GM12878 (cell line): ENCODE measurements at regions not wholly inside any gene's neighbourhood (a gene's known extent, or its start where the extent isn't known, plus 50 kb on each side); places are given as distances from the start of the nearest gene placed in this dataset.

Source experiments
- ATAC-seq: fragments of 200-7000 bp; cut with Tn5 transposase; 3 replicates; pipeline ENCODE4 v1.9.1; 2020; ENCODE audit warnings: mild to moderate bottlenecking, moderate library complexity
- BruUV-seq: library from RNA; stranded (reverse); fragments of 400-500 nt; replicated peaks from 2 replicates; lab custom pipeline; 2021; lab: Mats Ljungman, UMichigan
- CTCF ChIA-PET: fragments of 300-600 bp; sonication (Branson Sonifier 250); formaldehyde crosslinking; extraction: SDS; loops from one replicate; lab custom pipeline; 2021; ENCODE audit warnings: inconsistent platforms; lab: Yijun Ruan, JAX
- POLR2A ChIA-PET: fragments of 350-600 bp; formaldehyde crosslinking; extraction: SDS; loops from one replicate; lab custom pipeline; 2021; ENCODE audit warnings: inconsistent platforms; lab: Charles Lee
- RAD21 ChIA-PET: fragments of 300-600 bp; sonication (Branson Sonifier 250); formaldehyde crosslinking; loops from one replicate; lab custom pipeline; 2023; ENCODE audit warnings: antibody characterized with exemption; ENCODE audit not compliant: unreplicated experiment; lab: Charles Lee
- SMC1A ChIA-PET: fragments of 300-600 bp; sonication (Branson Sonifier 250); formaldehyde crosslinking; loops from one replicate; lab custom pipeline; 2023; ENCODE audit not compliant: unreplicated experiment, uncharacterized antibody; lab: Charles Lee
- DNase-seq: peaks from one replicate; pipeline ENCODE4 v3.0.0-alpha.2; 2011; ENCODE audit warnings: low read depth, low spot score
- FAIRE-seq: peaks from 3 replicates; lab custom pipeline; 2011; peaks lifted over from hg19 to GRCh38; lab: Jason Lieb, UNC
- H2AFZ ChIP-seq: 2 replicates; pipeline ENCODE4 v1.6.0; 2011; ENCODE audit warnings: low read depth, low read length, control low read depth; ENCODE audit not compliant: control insufficient read depth
- H3K27ac ChIP-seq: 2 replicates; pipeline ENCODE4 v1.5.1; 2011; ENCODE audit warnings: control low read depth; ENCODE audit not compliant: control insufficient read depth, insufficient read depth
- H3K27me3 ChIP-seq, 2 experiments: replicated peaks in 1 of 2; 2 replicates each; pipeline versions ENCODE4 v1.6.0 to v1.6.1; 2011; ENCODE audit warnings: low read length in 1 of 2; ENCODE audit not compliant: control insufficient read depth in 2 of 2, insufficient read depth in 2 of 2
- H3K36me3 ChIP-seq, 2 experiments: 2 replicates each; pipeline ENCODE4 v1.5.1; 2011; ENCODE audit warnings: low read length in 1 of 2; ENCODE audit not compliant: control insufficient read depth in 2 of 2, insufficient read depth in 2 of 2
- H3K4me1 ChIP-seq: 2 replicates; pipeline ENCODE4 v1.6.1; 2011; ENCODE audit warnings: mild to moderate bottlenecking, low read length, moderate library complexity, mixed read lengths; ENCODE audit not compliant: control insufficient read depth, insufficient read depth
- H3K4me2 ChIP-seq: 2 replicates; pipeline ENCODE4 v1.6.0; 2011; ENCODE audit warnings: control low read depth; ENCODE audit not compliant: control insufficient read depth, insufficient read depth
- H3K4me3 ChIP-seq: fragments of 200-600 bp; sonication (generic); 2 replicates; pipeline ENCODE4 v1.5.1; 2016
- H3K79me2 ChIP-seq: 2 replicates; pipeline ENCODE4 v1.6.0; 2011; ENCODE audit warnings: low read length; ENCODE audit not compliant: control insufficient read depth, insufficient read depth
- H3K9ac ChIP-seq: 2 replicates; pipeline ENCODE4 v1.8.0; 2011; ENCODE audit warnings: low read length, control low read depth, mixed read lengths; ENCODE audit not compliant: control insufficient read depth, insufficient read depth
- H3K9me3 ChIP-seq: replicated peaks from 3 replicates; pipeline ENCODE4 v1.5.1; 2011; ENCODE audit warnings: mild to moderate bottlenecking, low read length; ENCODE audit not compliant: control insufficient read depth, insufficient read depth
- H4K20me1 ChIP-seq: 2 replicates; pipeline ENCODE4 v1.6.0; 2011; ENCODE audit not compliant: control insufficient read depth, insufficient read depth
- BHLHE40 ChIP-seq, 2 experiments: fragments of 450-650 bp in 1 of 2; IDR thresholded peaks; 2 replicates each; pipeline ENCODE4 v1.6.1; 2011 to 2017; ENCODE audit warnings: low read depth in 2 of 2, borderline replicate concordance in 1 of 2, improper control_type of control experiment in 1 of 2, low read length in 1 of 2, mild to moderate bottlenecking in 1 of 2
- CBX5 ChIP-seq: sonication (generic); IDR thresholded peaks from 2 replicates; pipeline ENCODE4 v1.6.1; 2016; ENCODE audit warnings: low read depth, moderate library complexity, mild to moderate bottlenecking, inconsistent platforms
- CHD2 ChIP-seq: IDR thresholded peaks from 2 replicates; pipeline ENCODE4 v1.6.1; 2011; ENCODE audit warnings: low read depth, low read length, improper control_type of control experiment, borderline replicate concordance
- GATAD2B ChIP-seq: fragments of 450-650 bp; conservative IDR thresholded peaks from 2 replicates; pipeline ENCODE4 v1.6.1; 2017; ENCODE audit warnings: low read depth, mild to moderate bottlenecking, moderate library complexity
- HDGF ChIP-seq: fragments of 450-650 bp; IDR thresholded peaks from 2 replicates; pipeline ENCODE4 v1.6.1; 2016; ENCODE audit warnings: antibody characterized with exemption
- MTA3 ChIP-seq: IDR thresholded peaks from 2 replicates; pipeline ENCODE4 v1.6.1; 2012; ENCODE audit warnings: low read length, inconsistent platforms, borderline replicate concordance
- POU2F2 ChIP-seq: IDR thresholded peaks from 3 replicates; pipeline ENCODE4 v1.6.1; 2011; ENCODE audit warnings: low read depth, mild to moderate bottlenecking, low read length, borderline replicate concordance
- RAD21 ChIP-seq: IDR thresholded peaks from 2 replicates; pipeline ENCODE4 v1.6.1; 2011; ENCODE audit warnings: mild to moderate bottlenecking, low read depth, low read length, moderate library complexity; ENCODE audit not compliant: insufficient read depth
- RELB ChIP-seq: fragments of 450-650 bp; IDR thresholded peaks from 2 replicates; pipeline ENCODE4 v1.6.1; 2017; ENCODE audit warnings: low read depth, mild to moderate bottlenecking, moderate library complexity
- SMC3 ChIP-seq: IDR thresholded peaks from 2 replicates; pipeline ENCODE4 v1.6.1; 2011; ENCODE audit warnings: low read length, improper control_type of control experiment, borderline replicate concordance
- SRF ChIP-seq, 2 experiments: IDR thresholded peaks; 2 replicates each; pipeline ENCODE4 v1.6.1; 2011; ENCODE audit warnings: low read depth in 2 of 2, low read length in 2 of 2, mild to moderate bottlenecking in 1 of 2, moderate library complexity in 1 of 2
- STAT1 ChIP-seq: fragments of 450-650 bp; conservative IDR thresholded peaks from 2 replicates; pipeline ENCODE4 v1.6.1; 2014; ENCODE audit warnings: antibody characterized with exemption, mild to moderate bottlenecking
- TCF3 ChIP-seq: IDR thresholded peaks from 2 replicates; pipeline ENCODE4 v1.6.1; 2012; ENCODE audit warnings: low read depth, mild to moderate bottlenecking, low read length, borderline replicate concordance; ENCODE audit not compliant: insufficient read depth
- YBX1 ChIP-seq: fragments of 450-650 bp; IDR thresholded peaks from 2 replicates; pipeline ENCODE4 v1.6.1; 2016; ENCODE audit warnings: antibody characterized with exemption
- ZBED1 ChIP-seq: IDR thresholded peaks from 2 replicates; pipeline ENCODE4 v1.6.1; 2016; ENCODE audit warnings: borderline replicate concordance
- WGBS: methylation state at CpG from one replicate; pipeline ENCODE4 v1.1.6; 2016; ENCODE audit warnings: low lambda C conversion rate; ENCODE audit not compliant: insufficient replicate concordance, insufficient coverage; ENCODE audit errors: missing lambda C conversion rate; 5-methylcytosine and 5-hydroxymethylcytosine counted together
- in situ Hi-C: fragments of 300-500 bp; cut with MboI; formaldehyde crosslinking; loops from 9 replicates; pipeline ENCODE4 v1.14.3; 2018; ENCODE audit warnings: mixed read lengths
- intact Hi-C: fragments of 100-400 bp; cut with micrococcal nuclease; formaldehyde crosslinking; loops from one replicate; pipeline ENCODE4 v1.14.2; 2022; ENCODE audit not compliant: unreplicated experiment
- TF ChIP-seq, protein P1 (sequence below): fragments of 450-650 bp; IDR thresholded peaks from 2 replicates; pipeline ENCODE4 v1.6.1; 2016; ENCODE audit warnings: mild to moderate bottlenecking
- TF ChIP-seq, protein P2 (sequence below): fragments of 450-650 bp; IDR thresholded peaks from 2 replicates; pipeline ENCODE4 v1.6.1; 2017; ENCODE audit warnings: antibody characterized with exemption, mild to moderate bottlenecking, moderate library complexity

- FAIRE-seq: no peak
- Histone ChIP-seq H3K27me3 (no peaks in the 10 kb centered on the region), H3K9me3 (no peaks in the 10 kb centered on the region), H3K4me3 (no peak overlapping the region), H3K36me3 (no peaks in the 10 kb centered on the region), H3K9ac (no peak overlapping the region), H3K4me1 (no peaks in the 10 kb centered on the region), H3K4me2 (no peak overlapping the region), H2AFZ (no peak overlapping the region), H3K79me2 (no peaks in the 10 kb centered on the region), H3K27ac (no peak overlapping the region), H4K20me1 (no peaks in the 10 kb centered on the region)
- ChIA-PET RAD21 (interaction anchor here (0.7 to 0.8 kb wide), 2 partner anchors 506 to 1323 kb away, joined by 3 read pairs; no protein-coding TSS in a partner anchor), POLR2A (no interaction called here), SMC1A (interaction anchor here (1.6 to 1.7 kb wide), 2 partner anchors 1322 to 1340 kb away, joined by 3 to 7 read pairs; no protein-coding TSS in a partner anchor), CTCF (interaction anchor here (0.7 to 1.7 kb wide), 5 partner anchors 11 to 1329 kb away, joined by 3 to 8 read pairs (median 3); no protein-coding TSS in a partner anchor)
- in situ Hi-C loops: no loop called here
- no peak for DNase-seq
- WGBS: 95% methylated on average over 1 of the region's 1 CpG
- no TSS peak for BruUV-seq
- intact Hi-C loops: loop anchor here (10.0 kb wide), 1 partner anchor 507 kb away; no protein-coding TSS in a partner anchor
- ATAC-seq: 0 out of 3 replicates have a peak, but pooled peaks have one; percentile 36
- TF ChIP-seq SRF (IDR thresholded peaks at IDR 0.05; ENCODE audit: low read depth in 2 of 2, low read length in 2 of 2) (no peak), SMC3 (peak; percentile 10; the same call in 1 of the 2 replicates), YBX1 (no peak), BHLHE40 (IDR thresholded peaks at IDR 0.05; ENCODE audit: borderline replicate concordance in 1 of 2, low read depth in 2 of 2, low read length in 1 of 2) (no peak), CBX5 (no peak), GATAD2B (no peak), HDGF (no peak), MTA3 (no peak), STAT1 (no peak), POU2F2 (no peak), CHD2 (no peak), TCF3 (no peak), RAD21 (peak; percentile 62), ZBED1 (no peak), RELB (no peak)
- TF ChIP-seq, protein P1, sequence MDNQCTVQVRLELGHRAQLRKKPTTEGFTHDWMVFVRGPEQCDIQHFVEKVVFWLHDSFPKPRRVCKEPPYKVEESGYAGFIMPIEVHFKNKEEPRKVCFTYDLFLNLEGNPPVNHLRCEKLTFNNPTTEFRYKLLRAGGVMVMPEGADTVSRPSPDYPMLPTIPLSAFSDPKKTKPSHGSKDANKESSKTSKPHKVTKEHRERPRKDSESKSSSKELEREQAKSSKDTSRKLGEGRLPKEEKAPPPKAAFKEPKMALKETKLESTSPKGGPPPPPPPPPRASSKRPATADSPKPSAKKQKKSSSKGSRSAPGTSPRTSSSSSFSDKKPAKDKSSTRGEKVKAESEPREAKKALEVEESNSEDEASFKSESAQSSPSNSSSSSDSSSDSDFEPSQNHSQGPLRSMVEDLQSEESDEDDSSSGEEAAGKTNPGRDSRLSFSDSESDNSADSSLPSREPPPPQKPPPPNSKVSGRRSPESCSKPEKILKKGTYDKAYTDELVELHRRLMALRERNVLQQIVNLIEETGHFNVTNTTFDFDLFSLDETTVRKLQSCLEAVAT: no peak
- TF ChIP-seq, protein P2, sequence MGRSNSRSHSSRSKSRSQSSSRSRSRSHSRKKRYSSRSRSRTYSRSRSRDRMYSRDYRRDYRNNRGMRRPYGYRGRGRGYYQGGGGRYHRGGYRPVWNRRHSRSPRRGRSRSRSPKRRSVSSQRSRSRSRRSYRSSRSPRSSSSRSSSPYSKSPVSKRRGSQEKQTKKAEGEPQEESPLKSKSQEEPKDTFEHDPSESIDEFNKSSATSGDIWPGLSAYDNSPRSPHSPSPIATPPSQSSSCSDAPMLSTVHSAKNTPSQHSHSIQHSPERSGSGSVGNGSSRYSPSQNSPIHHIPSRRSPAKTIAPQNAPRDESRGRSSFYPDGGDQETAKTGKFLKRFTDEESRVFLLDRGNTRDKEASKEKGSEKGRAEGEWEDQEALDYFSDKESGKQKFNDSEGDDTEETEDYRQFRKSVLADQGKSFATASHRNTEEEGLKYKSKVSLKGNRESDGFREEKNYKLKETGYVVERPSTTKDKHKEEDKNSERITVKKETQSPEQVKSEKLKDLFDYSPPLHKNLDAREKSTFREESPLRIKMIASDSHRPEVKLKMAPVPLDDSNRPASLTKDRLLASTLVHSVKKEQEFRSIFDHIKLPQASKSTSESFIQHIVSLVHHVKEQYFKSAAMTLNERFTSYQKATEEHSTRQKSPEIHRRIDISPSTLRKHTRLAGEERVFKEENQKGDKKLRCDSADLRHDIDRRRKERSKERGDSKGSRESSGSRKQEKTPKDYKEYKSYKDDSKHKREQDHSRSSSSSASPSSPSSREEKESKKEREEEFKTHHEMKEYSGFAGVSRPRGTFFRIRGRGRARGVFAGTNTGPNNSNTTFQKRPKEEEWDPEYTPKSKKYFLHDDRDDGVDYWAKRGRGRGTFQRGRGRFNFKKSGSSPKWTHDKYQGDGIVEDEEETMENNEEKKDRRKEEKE: no peak
These were observed 343.7 kb upstream of the PPP1R2C start for GRCh38 chrX:43121637-43122036.
